SU-DHL-6 (cell line): ENCODE measurements at regions not wholly inside any gene's neighbourhood (a gene's known extent, or its start where the extent isn't known, plus 50 kb on each side); places are given as distances from the start of the nearest gene placed in this dataset.

Experiments used
- CTCF ChIP-seq: fragments of 200-600 bp; sonication (generic); IDR thresholded peaks from one replicate; pipeline ENCODE4 v1.5.1; 2017; ENCODE audit warnings: antibody characterized with exemption, mild to moderate bottlenecking, low read length, moderate library complexity; ENCODE audit not compliant: insufficient read depth, poor library complexity, severe bottlenecking
- EZH2phosphoT487 ChIP-seq: fragments of 200-600 bp; sonication (generic), shearing (Covaris generic); conservative IDR thresholded peaks from 2 replicates; pipeline ENCODE4 v1.6.1; 2018; ENCODE audit warnings: mild to moderate bottlenecking, antibody characterized with exemption, low read length, moderate library complexity, mixed read lengths

GRCh38 chr12:19932413-19932812 is 435.9 kb upstream of the PDE3A start:
- TF ChIP-seq CTCF (no peak), EZH2phosphoT487 (no peak)
